ENCODE measurements at regions not wholly inside any gene's neighbourhood (a gene's known extent, or its start where the extent isn't known, plus 50 kb on each side); places are given as distances from the start of the nearest gene placed in this dataset.

- TF ChIP-seq POLR2A (IDR thresholded peaks at IDR 0.05; ENCODE audit: low read depth, low read length): no peak
- TF ChIP-seq POLR2AphosphoS5 (IDR thresholded peaks at IDR 0.05; ENCODE audit: low read depth, low read length): no peak
- no peak for TF ChIP-seq SPI1 (IDR thresholded peaks at IDR 0.05; ENCODE audit: low read depth, low read length)
These were observed 98.0 kb upstream of the DIAPH3 start for GRCh38 chr13:60261432-60262351.

Measured in GM12891 (cell line).